ENCODE measurements at regions not wholly inside any gene's neighbourhood (a gene's known extent, or its start where the extent isn't known, plus 50 kb on each side); places are given as distances from the start of the nearest gene placed in this dataset.
"Not testable (repeated sequence)": the region's sequence is repeated elsewhere in the genome, so short reads cannot be mapped to it uniquely, and the experiment has no call there.

DNA sequence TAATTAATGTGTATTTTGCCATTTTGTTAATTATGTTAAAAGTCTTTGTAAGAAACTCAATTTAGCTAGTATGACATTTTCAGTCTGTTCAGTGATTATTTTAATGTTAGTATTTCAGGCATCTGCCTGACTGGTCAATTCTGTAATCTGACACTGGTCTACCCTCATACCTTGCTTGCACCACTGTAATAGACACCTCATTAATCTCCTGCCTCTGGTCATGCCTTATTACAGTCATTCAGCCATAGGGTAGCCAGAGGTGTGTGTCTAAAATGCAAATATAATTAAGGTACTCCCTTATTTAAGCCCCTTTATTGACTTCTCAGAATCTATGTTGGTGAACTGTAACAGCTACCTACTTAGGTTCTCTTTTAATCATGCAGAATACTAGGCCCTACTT, 861.1 kb upstream of the IGFBP7 start:
- H3K9ac ChIP-seq (ENCODE audit: low read length) = no peak overlapping the region
- H3K4me3 ChIP-seq (ENCODE audit: low read length) = no peak overlapping the region
- no peaks in the 10 kb centered on the region for H3K79me2 ChIP-seq (replicated peaks; ENCODE audit: insufficient read depth, low read length)
- TF ChIP-seq EP300 (conservative IDR thresholded peaks at IDR 0.05; ENCODE audit: poor library complexity, severe bottlenecking) = no peak
- no peaks in the 10 kb centered on the region for H3F3A ChIP-seq (ENCODE audit: insufficient read depth, low read length, poor library complexity, severe bottlenecking)
- no peaks in the 10 kb centered on the region for H3K36me3 ChIP-seq (ENCODE audit: insufficient read depth, low read length)
- H3K27me3 ChIP-seq (ENCODE audit: insufficient read depth, low read depth, low read length) = no peaks in the 10 kb centered on the region
- H3K27ac ChIP-seq (ENCODE audit: low read length) = no peak overlapping the region
- no peaks in the 10 kb centered on the region for H3K9me3 ChIP-seq (ENCODE audit: low read length)
- H2AFZ ChIP-seq (ENCODE audit: low read depth, low read length) = no peak overlapping the region
- H3K9me2 ChIP-seq (ENCODE audit: insufficient read depth, low read length) = no peaks in the 10 kb centered on the region
- no peak overlapping the region for H3K4me2 ChIP-seq (ENCODE audit: low read length)
- H4K20me1 ChIP-seq (ENCODE audit: insufficient read depth) = no peaks in the 10 kb centered on the region

DNA sequence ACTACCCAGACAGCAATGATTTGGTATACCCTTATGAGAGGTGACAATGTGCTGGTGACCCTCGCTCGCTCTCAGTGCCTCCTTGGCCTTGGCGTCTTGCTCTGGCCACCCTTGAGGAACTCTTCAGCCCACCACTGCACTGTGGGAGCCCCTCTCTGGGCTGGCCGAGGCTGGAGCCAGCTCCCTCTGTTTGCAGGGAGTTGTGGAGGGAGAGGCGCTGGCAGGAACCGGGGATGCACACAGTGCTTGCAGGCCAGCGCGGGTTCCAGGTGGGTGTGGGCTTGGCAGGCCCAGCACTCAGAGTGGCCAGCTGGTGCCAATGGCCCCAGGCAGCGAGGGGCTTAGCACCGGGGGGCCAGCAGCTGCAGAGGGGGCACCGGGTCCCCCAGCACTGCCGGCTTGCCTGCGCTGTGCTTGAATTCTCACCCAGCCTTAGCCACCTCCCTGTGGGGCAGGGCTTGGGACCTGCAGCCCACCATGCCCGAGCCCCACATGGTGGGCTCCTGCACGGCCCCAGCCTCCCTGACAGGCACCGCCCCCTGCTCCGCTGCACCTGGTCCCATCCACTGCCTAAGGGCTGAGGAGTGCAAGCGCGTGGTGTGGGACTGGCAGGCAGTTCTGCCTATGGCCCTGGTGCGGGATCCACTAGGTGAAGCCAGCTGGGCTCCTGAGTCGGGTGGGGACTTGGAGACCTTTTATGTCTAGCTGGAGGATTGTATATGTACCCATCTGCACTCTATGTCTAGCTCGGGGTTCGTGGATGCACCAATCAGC, 857.0 kb upstream of the IGFBP7 start:
- no peaks in the 10 kb centered on the region for H3K79me2 ChIP-seq (replicated peaks; ENCODE audit: insufficient read depth, low read length)
- H3K9me3 ChIP-seq (ENCODE audit: low read length) = no peaks in the 10 kb centered on the region
- no peaks in the 10 kb centered on the region for H3K27me3 ChIP-seq (ENCODE audit: insufficient read depth, low read depth, low read length)
- H3K4me3 ChIP-seq (ENCODE audit: low read length) = no peak overlapping the region
- H3K36me3 ChIP-seq (ENCODE audit: insufficient read depth, low read length) = no peaks in the 10 kb centered on the region
- H3F3A ChIP-seq (ENCODE audit: insufficient read depth, low read length, poor library complexity, severe bottlenecking) = no peaks in the 10 kb centered on the region
- no peak for TF ChIP-seq MXI1 (conservative IDR thresholded peaks at IDR 0.05; ENCODE audit: poor library complexity, severe bottlenecking)
- no peak for TF ChIP-seq POLR2AphosphoS5 (IDR thresholded peaks at IDR 0.05)
- TF ChIP-seq, protein P1, sequence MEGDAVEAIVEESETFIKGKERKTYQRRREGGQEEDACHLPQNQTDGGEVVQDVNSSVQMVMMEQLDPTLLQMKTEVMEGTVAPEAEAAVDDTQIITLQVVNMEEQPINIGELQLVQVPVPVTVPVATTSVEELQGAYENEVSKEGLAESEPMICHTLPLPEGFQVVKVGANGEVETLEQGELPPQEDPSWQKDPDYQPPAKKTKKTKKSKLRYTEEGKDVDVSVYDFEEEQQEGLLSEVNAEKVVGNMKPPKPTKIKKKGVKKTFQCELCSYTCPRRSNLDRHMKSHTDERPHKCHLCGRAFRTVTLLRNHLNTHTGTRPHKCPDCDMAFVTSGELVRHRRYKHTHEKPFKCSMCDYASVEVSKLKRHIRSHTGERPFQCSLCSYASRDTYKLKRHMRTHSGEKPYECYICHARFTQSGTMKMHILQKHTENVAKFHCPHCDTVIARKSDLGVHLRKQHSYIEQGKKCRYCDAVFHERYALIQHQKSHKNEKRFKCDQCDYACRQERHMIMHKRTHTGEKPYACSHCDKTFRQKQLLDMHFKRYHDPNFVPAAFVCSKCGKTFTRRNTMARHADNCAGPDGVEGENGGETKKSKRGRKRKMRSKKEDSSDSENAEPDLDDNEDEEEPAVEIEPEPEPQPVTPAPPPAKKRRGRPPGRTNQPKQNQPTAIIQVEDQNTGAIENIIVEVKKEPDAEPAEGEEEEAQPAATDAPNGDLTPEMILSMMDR (IDR thresholded peaks at IDR 0.05; ENCODE audit: poor library complexity, severe bottlenecking) = no peak
- TF ChIP-seq EZH2 (IDR thresholded peaks at IDR 0.05; ENCODE audit: borderline replicate concordance, insufficient read depth, low read length, poor library complexity, severe bottlenecking) = no peak
- no peak for TF ChIP-seq RAD21 (conservative IDR thresholded peaks at IDR 0.05)
- TF ChIP-seq SMC3 (conservative IDR thresholded peaks at IDR 0.05; ENCODE audit: poor library complexity) = no peak
- TF ChIP-seq TAF1 (IDR thresholded peaks at IDR 0.05; ENCODE audit: low read depth) = no peak
- TF ChIP-seq, protein P2, sequence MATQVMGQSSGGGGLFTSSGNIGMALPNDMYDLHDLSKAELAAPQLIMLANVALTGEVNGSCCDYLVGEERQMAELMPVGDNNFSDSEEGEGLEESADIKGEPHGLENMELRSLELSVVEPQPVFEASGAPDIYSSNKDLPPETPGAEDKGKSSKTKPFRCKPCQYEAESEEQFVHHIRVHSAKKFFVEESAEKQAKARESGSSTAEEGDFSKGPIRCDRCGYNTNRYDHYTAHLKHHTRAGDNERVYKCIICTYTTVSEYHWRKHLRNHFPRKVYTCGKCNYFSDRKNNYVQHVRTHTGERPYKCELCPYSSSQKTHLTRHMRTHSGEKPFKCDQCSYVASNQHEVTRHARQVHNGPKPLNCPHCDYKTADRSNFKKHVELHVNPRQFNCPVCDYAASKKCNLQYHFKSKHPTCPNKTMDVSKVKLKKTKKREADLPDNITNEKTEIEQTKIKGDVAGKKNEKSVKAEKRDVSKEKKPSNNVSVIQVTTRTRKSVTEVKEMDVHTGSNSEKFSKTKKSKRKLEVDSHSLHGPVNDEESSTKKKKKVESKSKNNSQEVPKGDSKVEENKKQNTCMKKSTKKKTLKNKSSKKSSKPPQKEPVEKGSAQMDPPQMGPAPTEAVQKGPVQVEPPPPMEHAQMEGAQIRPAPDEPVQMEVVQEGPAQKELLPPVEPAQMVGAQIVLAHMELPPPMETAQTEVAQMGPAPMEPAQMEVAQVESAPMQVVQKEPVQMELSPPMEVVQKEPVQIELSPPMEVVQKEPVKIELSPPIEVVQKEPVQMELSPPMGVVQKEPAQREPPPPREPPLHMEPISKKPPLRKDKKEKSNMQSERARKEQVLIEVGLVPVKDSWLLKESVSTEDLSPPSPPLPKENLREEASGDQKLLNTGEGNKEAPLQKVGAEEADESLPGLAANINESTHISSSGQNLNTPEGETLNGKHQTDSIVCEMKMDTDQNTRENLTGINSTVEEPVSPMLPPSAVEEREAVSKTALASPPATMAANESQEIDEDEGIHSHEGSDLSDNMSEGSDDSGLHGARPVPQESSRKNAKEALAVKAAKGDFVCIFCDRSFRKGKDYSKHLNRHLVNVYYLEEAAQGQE (IDR thresholded peaks at IDR 0.05; ENCODE audit: borderline replicate concordance) = no peak
- no peak for TF ChIP-seq EP300 (conservative IDR thresholded peaks at IDR 0.05; ENCODE audit: poor library complexity, severe bottlenecking)
- H3K27ac ChIP-seq (ENCODE audit: low read length) = no peak overlapping the region
- H3K9ac ChIP-seq (ENCODE audit: low read length) = no peak overlapping the region
- H2AFZ ChIP-seq (ENCODE audit: low read depth, low read length) = no peak overlapping the region
- no peaks in the 10 kb centered on the region for H3K9me2 ChIP-seq (ENCODE audit: insufficient read depth, low read length)
- H4K20me1 ChIP-seq (ENCODE audit: insufficient read depth) = no peaks in the 10 kb centered on the region
- no peak overlapping the region for H3K4me2 ChIP-seq (ENCODE audit: low read length)

DNA sequence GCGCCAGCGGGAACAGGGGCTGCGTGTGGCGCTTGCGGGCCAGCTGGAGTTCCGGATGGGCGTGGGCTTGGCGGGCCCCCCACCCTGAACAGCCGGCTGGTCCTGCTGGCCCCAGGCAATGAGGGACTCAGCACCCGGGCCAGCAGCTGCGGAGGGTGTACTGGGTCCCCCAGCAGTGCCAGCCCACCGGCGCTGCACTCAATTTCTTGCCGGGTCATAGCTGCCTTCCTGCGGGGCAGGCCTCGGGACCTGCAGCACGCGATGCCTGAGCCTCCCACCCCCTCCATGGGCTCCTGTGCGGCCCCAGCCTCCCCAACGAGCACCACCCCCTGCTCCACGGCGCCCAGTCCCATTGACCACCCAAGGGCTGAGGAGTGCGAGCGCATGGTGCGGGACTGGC, 855.2 kb upstream of the IGFBP7 start:
- H3K4me3 ChIP-seq (ENCODE audit: low read length); H3K36me3 ChIP-seq (ENCODE audit: insufficient read depth, low read length); H3K9me2 ChIP-seq (ENCODE audit: insufficient read depth, low read length); H2AFZ ChIP-seq (ENCODE audit: low read depth, low read length); H4K20me1 ChIP-seq (ENCODE audit: insufficient read depth); H3K4me2 ChIP-seq (ENCODE audit: low read length); H3K9me3 ChIP-seq (ENCODE audit: low read length); H3F3A ChIP-seq (ENCODE audit: insufficient read depth, low read length, poor library complexity, severe bottlenecking); H3K9ac ChIP-seq (ENCODE audit: low read length); H3K27ac ChIP-seq (ENCODE audit: low read length); H3K27me3 ChIP-seq (ENCODE audit: insufficient read depth, low read depth, low read length); H3K79me2 ChIP-seq (replicated peaks; ENCODE audit: insufficient read depth, low read length): not testable (repeated sequence)
